B cell (primary cell): ENCODE measurements at regions not wholly inside any gene's neighbourhood (a gene's known extent, or its start where the extent isn't known, plus 50 kb on each side); places are given as distances from the start of the nearest gene placed in this dataset.

Experiments used
- ATAC-seq: fragments of 200-7000 bp; cut with Tn5 transposase; one replicate; pipeline ENCODE4 v1.10.0; 2021; ENCODE audit warnings: low read depth, mild to moderate bottlenecking, moderate number of reproducible peaks, moderate library complexity
- CTCF ChIA-PET: fragments of 350-600 bp; sonication (Branson Sonifier 250); formaldehyde crosslinking; loops from one replicate; lab custom pipeline; 2021; ENCODE audit warnings: antibody characterized with exemption, inconsistent platforms; lab: Charles Lee
- POLR2A ChIA-PET: fragments of 350-600 bp; sonication (Branson Sonifier 250); formaldehyde crosslinking; loops from one replicate; lab custom pipeline; 2021; ENCODE audit warnings: antibody characterized with exemption; lab: Charles Lee
- DNase-seq: peaks from one replicate; pipeline ENCODE4 v3.0.0; 2013
- H2AFZ ChIP-seq: 2 replicates; pipeline ENCODE4 v1.6.1; 2012; ENCODE audit warnings: mild to moderate bottlenecking, low read depth, low read length; ENCODE audit not compliant: insufficient read depth, poor library complexity, severe bottlenecking
- H3K27ac ChIP-seq, 2 donors: 1 replicate in 1 of 2; 2 replicates in 1 of 2; pipeline ENCODE4 v1.5.1; 2012 to 2013; ENCODE audit warnings: low read length in 2 of 2, mild to moderate bottlenecking in 2 of 2, moderate library complexity in 1 of 2
- H3K27me3 ChIP-seq, 4 experiments: fragments of 200-600 bp in 1 of 4; sonication (generic) in 1 of 4; replicated peaks in 1 of 4; 1 replicate in 2 of 4; 2 replicates in 2 of 4; pipeline versions ENCODE4 v1.6.1 to v1.7.0; 2013 to 2016; ENCODE audit warnings: low read length in 3 of 4, mild to moderate bottlenecking in 2 of 4, mixed read lengths in 1 of 4, moderate library complexity in 1 of 4; ENCODE audit not compliant: insufficient read depth in 4 of 4, control insufficient read depth in 3 of 4; ENCODE audit errors: control extremely low read depth in 1 of 4
- H3K36me3 ChIP-seq, 2 experiments: replicated peaks in 1 of 2; 1 replicate in 1 of 2; 2 replicates in 1 of 2; pipeline versions ENCODE4 v1.6.1 to v1.7.1; 2013; ENCODE audit warnings: low read length in 1 of 2; ENCODE audit not compliant: insufficient read depth in 2 of 2, control insufficient read depth in 1 of 2; ENCODE audit errors: control extremely low read depth in 1 of 2, extremely low read depth in 1 of 2
- H3K4me1 ChIP-seq, 2 donors: fragments of 200-600 bp in 1 of 2; sonication (generic) in 1 of 2; 1 replicate in 1 of 2; 2 replicates in 1 of 2; pipeline versions ENCODE4 v1.5.1 to v1.6.1; 2013 to 2017; ENCODE audit warnings: low read length in 2 of 2; ENCODE audit not compliant: control insufficient read depth in 2 of 2, insufficient read depth in 2 of 2
- H3K4me2 ChIP-seq: replicated peaks from 2 replicates; pipeline ENCODE3; 2012; ENCODE audit warnings: mild to moderate bottlenecking, low read depth, low read length; ENCODE audit not compliant: poor library complexity, severe bottlenecking
- H3K4me3 ChIP-seq, 5 experiments: fragments of 200-600 bp in 1 of 5; sonication (generic) in 1 of 5; 1 replicate in 3 of 5; 2 replicates in 2 of 5; pipeline versions ENCODE4 v1.5.1 to v1.7.0; 2011 to 2016; ENCODE audit warnings: low read length in 4 of 5, mild to moderate bottlenecking in 4 of 5, low read depth in 2 of 5, control low read depth in 1 of 5, moderate library complexity in 1 of 5; ENCODE audit not compliant: insufficient read depth in 1 of 5; ENCODE audit errors: control extremely low read depth in 1 of 5, extremely low read depth in 1 of 5
- H3K79me2 ChIP-seq: fragments of 200-600 bp; sonication (generic); one replicate; pipeline ENCODE4 v1.6.0; 2016; ENCODE audit warnings: low read length; ENCODE audit not compliant: control insufficient read depth, insufficient read depth
- H3K9ac ChIP-seq: fragments of 200-600 bp; sonication (generic); 2 replicates; pipeline ENCODE4 v1.6.1; 2017; ENCODE audit warnings: mild to moderate bottlenecking, low read length, moderate library complexity
- H3K9me3 ChIP-seq, 3 donors: one replicate each; pipeline versions ENCODE4 v1.6.1 to v1.7.1; 2013; ENCODE audit warnings: low read length in 2 of 3; ENCODE audit not compliant: control insufficient read depth in 2 of 3, insufficient read depth in 1 of 3; ENCODE audit errors: control extremely low read depth in 1 of 3
- H4K20me1 ChIP-seq: 2 replicates; pipeline ENCODE4 v1.6.0; 2012; ENCODE audit warnings: mild to moderate bottlenecking, low read length; ENCODE audit not compliant: insufficient read depth, control insufficient read depth, poor library complexity, severe bottlenecking
- H3K27ac Mint-ChIP-seq: one replicate; pipeline ENCODE4 v1.8.0; 2021; ENCODE audit warnings: mixed read lengths
- H3K27me3 Mint-ChIP-seq: one replicate; pipeline ENCODE4 v1.8.0; 2021; ENCODE audit warnings: mixed read lengths
- H3K4me1 Mint-ChIP-seq: one replicate; pipeline ENCODE4 v1.8.0; 2021; ENCODE audit warnings: mixed read lengths
- H3K4me3 Mint-ChIP-seq: one replicate; pipeline ENCODE4 v1.8.0; 2021; ENCODE audit warnings: mixed read lengths
- H3K9me3 Mint-ChIP-seq: one replicate; pipeline ENCODE4 v1.8.0; 2022; ENCODE audit warnings: mixed read lengths; ENCODE audit not compliant: insufficient read depth
- EZH2 ChIP-seq: IDR thresholded peaks from 2 replicates; pipeline ENCODE4 v1.6.1; 2012; ENCODE audit warnings: borderline replicate concordance, low read depth, mild to moderate bottlenecking, moderate library complexity, low read length; ENCODE audit not compliant: insufficient read depth, poor library complexity, severe bottlenecking
- WGBS: methylation state at CpG from one replicate; pipeline ENCODE4 v1.1.5; 2013; ENCODE audit warnings: missing lambda C conversion rate; ENCODE audit not compliant: insufficient coverage; 5-methylcytosine and 5-hydroxymethylcytosine counted together
- intact Hi-C: fragments of 100-400 bp; cut with micrococcal nuclease; formaldehyde crosslinking; loops from one replicate; pipeline ENCODE4 v1.10.0; 2022
- TF ChIP-seq, protein P1 (sequence below): fragments of 200-600 bp; IDR thresholded peaks from one replicate; pipeline ENCODE4 v1.8.0; 2022; ENCODE audit warnings: antibody characterized with exemption, mild to moderate bottlenecking

DNA sequence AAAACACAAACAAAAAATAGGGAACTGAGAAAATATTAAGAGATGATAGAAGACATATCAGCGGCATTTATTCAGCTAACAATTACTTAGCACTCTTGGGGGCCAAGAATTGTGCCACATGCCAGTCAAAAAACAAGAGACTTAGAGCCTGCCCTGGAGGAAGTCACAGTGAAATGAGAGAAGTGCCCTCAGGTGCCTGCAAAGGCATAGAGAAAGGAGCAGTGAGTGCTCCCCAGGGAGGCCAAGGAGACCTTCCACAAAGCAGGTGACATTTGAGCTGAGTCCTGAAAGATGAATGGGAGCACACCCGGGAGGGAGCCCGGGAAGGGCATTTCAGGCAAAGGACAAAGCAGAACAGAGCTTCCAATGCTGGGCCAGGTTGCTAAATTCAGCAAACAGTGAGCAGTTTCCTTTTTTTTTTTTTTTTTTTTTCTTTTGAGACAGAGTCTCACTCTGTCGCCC, 184.7 kb upstream of the JARID2 start:
- Histone ChIP-seq H3K27me3 (no peaks in the 10 kb centered on the region), H3K4me1 (peaks cover 3 to 18% of the 10 kb centered on the region in 2 donors), H3K27ac (no peak overlapping the region), H3K4me2 (no peak overlapping the region), H3K4me3 (no peak overlapping the region), H4K20me1 (no peaks in the 10 kb centered on the region), H3K9ac (no peak overlapping the region), H2AFZ (no peak overlapping the region), H3K9me3 (peaks cover 0 to 10% (median 0%) of the 10 kb centered on the region in 3 donors), H3K36me3 (no peaks in the 10 kb centered on the region), H3K79me2 (no peaks in the 10 kb centered on the region)
- ATAC-seq (peak; percentile 43), DNase-seq (peak; percentile 35)
- 7% methylated on average over 2 of the region's 4 CpGs for WGBS
- TF ChIP-seq, protein P1, sequence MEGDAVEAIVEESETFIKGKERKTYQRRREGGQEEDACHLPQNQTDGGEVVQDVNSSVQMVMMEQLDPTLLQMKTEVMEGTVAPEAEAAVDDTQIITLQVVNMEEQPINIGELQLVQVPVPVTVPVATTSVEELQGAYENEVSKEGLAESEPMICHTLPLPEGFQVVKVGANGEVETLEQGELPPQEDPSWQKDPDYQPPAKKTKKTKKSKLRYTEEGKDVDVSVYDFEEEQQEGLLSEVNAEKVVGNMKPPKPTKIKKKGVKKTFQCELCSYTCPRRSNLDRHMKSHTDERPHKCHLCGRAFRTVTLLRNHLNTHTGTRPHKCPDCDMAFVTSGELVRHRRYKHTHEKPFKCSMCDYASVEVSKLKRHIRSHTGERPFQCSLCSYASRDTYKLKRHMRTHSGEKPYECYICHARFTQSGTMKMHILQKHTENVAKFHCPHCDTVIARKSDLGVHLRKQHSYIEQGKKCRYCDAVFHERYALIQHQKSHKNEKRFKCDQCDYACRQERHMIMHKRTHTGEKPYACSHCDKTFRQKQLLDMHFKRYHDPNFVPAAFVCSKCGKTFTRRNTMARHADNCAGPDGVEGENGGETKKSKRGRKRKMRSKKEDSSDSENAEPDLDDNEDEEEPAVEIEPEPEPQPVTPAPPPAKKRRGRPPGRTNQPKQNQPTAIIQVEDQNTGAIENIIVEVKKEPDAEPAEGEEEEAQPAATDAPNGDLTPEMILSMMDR, result no peak
- no peak for TF ChIP-seq EZH2
- H3K4me3 Mint-ChIP-seq, result no peak overlapping the region
- peaks cover 5% of the 10 kb centered on the region for H3K9me3 Mint-ChIP-seq
- CTCF ChIA-PET, result no interaction called here
- H3K27ac Mint-ChIP-seq, result peak overlapping the region; percentile 44
- H3K4me1 Mint-ChIP-seq, result peaks cover 15% of the 10 kb centered on the region
- H3K27me3 Mint-ChIP-seq, result no peaks in the 10 kb centered on the region
- POLR2A ChIA-PET, result interaction anchor here (0.6 to 0.7 kb wide), 5 partner anchors 12 to 307 kb away, joined by 5 to 10 read pairs (median 6); no protein-coding TSS in a partner anchor
- intact Hi-C loops, result no loop called here

DNA sequence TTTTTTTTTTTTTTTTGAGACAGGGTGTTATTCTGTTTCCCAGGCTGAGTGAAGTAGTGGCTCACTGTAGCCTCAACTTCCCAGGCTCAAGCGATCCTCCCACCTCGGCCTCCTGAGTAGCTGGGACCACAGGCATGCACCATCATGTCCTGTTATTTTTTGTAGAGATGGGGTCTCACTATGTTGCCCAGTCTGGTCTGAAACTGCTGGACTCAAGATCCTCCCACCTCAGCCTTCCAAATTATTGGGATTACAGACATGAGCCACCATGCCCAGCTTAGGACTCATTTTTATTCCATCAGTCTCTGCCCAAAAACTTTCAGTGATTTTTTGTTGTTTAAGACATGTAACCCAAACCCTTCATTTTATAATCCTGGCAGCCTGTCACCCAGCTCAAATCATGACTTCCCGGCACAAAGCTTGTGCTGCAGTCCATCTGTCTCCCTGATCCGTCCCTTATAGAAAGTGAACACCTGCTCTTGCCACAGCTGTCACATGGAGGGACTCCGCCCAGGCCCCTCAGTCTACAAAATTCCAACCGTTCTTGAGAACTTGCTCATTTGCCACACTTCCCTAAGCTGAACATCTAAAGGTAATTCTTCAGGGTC, 183.9 kb upstream of the JARID2 start:
- ATAC-seq (no peak), DNase-seq (no peak)
- Histone ChIP-seq H3K27ac (no peak overlapping the region), H3K79me2 (no peaks in the 10 kb centered on the region), H3K36me3 (no peaks in the 10 kb centered on the region), H4K20me1 (no peaks in the 10 kb centered on the region), H3K27me3 (peaks cover 0 to 5% (median 0%) of the 10 kb centered on the region in 4 experiments), H2AFZ (no peak overlapping the region), H3K9me3 (peaks cover 0 to 10% (median 0%) of the 10 kb centered on the region in 3 donors), H3K4me2 (no peak overlapping the region), H3K4me1 (peaks cover 3 to 18% of the 10 kb centered on the region in 2 donors), H3K4me3 (no peak overlapping the region), H3K9ac (no peak overlapping the region)
- Mint-ChIP-seq H3K9me3 (peaks cover 5% of the 10 kb centered on the region), H3K27ac (no peak overlapping the region), H3K4me1 (peaks cover 15% of the 10 kb centered on the region), H3K4me3 (no peak overlapping the region), H3K27me3 (no peaks in the 10 kb centered on the region)
- TF ChIP-seq, protein P1, result no peak
- no peak for TF ChIP-seq EZH2
- intact Hi-C loops, result no loop called here
- CTCF ChIA-PET, result no interaction called here
- WGBS, result 96% methylated on average over 4 of the region's 6 CpGs
- POLR2A ChIA-PET, result interaction anchor here (0.6 to 0.7 kb wide), 2 partner anchors 11 to 113 kb away, joined by 6 to 10 read pairs; no protein-coding TSS in a partner anchor
